IPS DF 19.7 (cell line): ENCODE measurements at regions not wholly inside any gene's neighbourhood (a gene's known extent, or its start where the extent isn't known, plus 50 kb on each side); places are given as distances from the start of the nearest gene placed in this dataset.
"Not testable (repeated sequence)": the region's sequence is repeated elsewhere in the genome, so short reads cannot be mapped to it uniquely, and the experiment has no call there.

Experiments used
- DNase-seq: peaks from one replicate; pipeline ENCODE4 v3.0.0-alpha.2; 2013; ENCODE audit warnings: low read depth, low spot score

DNA sequence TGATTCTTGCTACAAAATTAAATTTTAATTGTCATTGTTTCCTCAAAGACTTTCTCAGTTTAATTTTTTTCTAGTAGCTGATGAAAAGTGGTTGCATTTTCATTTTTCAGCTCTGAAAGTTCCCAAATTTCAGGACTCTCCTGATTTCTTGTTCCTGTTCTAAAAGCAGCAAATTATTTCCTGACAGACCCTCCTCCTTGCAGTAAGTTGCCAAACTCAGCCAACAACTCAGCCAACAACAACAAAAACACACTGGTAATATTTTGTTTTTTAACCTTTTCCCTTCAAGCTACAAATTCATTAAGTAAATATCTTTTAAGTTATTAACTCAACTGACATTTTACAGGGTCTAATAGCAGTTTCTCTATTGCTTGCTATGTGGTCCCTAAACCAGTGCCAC, 487.8 kb upstream of the NUDT12 start:
- no peak for DNase-seq

DNA sequence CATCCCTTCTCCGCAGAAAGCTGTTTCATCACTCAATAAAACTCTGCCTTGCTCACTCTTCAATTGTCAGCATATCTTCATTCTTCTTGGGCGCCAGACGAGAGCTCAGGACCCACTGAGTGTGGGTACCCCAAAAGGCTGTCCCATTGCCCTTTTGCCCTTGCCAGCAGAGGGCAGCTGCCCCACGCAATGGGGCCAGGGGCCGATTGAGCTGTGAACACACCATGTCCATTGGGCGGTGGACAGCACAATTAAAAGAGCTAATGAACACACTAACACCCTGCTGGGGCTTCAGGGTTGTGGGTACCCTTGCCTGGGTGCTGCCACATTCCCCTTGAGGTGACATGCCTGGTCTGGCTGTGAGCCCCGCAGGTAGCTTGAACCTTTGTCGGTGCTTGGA, 487.2 kb upstream of the NUDT12 start:
- no peak for DNase-seq

DNA sequence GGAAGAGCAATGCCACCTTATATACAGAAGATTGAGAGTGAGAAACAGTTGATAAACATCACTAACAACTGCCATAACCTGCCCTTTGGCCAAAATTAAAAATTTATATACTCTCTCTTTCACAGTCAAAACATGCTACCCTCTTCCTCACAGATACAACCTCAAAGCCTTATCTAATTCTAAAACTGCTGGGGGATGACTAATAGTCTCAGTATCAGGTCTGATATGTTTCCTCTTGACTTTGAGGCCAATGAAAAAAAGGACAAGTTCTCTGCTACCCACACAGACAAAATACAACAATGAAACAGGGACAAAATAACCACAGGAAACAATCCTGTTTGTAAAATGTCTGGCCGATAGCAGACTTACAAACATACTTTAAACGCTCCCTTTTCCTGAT, 485.6 kb upstream of the NUDT12 start:
- DNase-seq = no peak

DNA sequence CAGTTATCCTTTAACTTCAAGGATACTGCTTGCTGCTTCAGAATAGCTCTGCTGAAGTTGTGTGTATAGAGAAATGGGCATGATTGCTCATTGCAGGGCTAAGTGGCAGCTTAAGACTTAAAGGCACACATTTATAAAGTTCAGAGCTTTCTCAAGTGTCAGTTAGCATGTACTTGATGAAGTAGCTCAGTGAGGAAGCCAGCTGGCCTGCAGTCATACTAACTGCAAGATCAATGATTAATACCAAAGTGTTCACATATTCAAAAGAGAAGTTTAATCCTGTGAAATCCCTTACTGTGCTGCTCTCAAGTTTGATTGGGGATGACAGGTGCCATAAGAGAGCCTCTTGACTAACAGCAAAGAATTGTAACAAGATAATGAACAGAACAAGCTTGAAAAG, 483.4 kb upstream of the NUDT12 start:
- DNase-seq = no peak

DNA sequence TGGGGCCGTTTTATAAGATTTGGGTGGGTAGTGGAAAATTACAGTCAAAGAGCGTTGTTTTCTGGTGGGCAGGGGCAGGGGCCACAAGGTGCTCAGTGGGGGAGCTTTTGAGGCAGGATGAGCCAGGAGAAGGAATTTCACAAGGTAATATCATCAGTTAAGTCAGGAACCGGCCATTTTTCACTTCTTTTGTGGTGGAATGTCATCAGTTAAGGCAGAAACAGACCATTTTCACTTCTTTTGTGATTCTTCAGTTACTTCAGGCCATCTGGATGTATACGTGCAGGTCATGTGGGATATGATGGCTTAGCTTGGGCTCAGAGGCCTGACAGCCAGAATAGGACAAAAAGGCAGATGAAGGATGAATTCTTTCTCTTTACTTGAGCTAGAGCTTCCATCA, 477.3 kb upstream of the NUDT12 start:
- DNase-seq = not testable (repeated sequence)

DNA sequence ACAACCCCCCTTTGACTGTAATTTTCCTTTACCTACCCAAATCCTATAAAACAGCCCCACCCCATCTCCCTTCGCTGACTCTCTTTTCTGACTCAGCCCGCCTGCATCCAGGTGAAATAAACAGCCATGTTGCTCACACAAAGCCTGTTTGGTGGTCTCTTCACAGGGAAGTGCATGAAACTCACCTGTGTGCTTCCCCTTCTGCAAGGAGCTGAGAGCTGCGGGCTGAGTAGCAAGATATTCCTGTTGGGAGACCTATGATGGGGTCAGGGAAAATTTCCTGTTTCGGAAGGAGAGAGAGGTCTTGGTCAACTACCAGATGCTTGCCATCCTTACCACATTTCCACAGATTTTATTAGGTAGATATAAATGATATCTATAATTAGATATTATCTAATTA, 474.5 kb upstream of the NUDT12 start:
- DNase-seq = not testable (repeated sequence)

DNA sequence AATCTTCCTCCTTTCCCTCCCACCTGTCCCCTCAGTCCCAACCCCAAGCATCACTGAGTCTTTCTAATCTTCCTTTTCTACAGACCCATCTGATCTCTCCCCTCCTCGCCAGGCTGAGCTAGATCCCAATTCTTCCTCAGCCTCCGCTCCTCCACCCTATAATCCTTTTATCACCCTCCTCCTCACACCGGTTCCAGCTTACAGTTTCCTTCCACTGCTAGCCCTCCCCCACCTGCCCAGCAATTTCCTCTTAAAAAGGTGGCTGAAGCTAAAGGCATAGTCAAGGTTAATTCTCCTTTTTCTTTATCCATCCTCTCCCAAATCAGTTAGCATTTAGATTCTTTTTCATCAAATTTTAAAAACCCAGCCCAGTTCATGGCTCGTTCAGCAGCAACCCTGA, 470.6 kb upstream of the NUDT12 start:
- not testable (repeated sequence) for DNase-seq

DNA sequence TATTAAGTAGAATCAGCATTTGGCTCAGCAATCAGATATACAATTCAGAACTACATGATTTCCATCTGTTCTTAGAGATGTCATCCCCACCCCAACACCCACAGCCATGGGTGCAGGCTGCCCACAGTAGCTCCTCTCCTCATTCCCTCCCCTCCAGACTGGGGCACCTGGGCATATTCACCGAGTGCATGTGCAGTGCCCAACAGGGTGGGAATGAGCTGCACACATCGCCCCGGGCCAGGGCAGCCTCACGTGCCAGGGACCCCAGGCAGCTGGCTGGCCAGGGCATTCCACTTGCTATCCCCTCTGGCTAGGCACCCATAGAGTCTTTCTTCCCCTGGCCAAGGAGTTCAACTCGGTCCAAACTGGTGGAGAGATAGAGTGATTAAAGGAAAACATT, 461.9 kb upstream of the NUDT12 start:
- no peak for DNase-seq

DNA sequence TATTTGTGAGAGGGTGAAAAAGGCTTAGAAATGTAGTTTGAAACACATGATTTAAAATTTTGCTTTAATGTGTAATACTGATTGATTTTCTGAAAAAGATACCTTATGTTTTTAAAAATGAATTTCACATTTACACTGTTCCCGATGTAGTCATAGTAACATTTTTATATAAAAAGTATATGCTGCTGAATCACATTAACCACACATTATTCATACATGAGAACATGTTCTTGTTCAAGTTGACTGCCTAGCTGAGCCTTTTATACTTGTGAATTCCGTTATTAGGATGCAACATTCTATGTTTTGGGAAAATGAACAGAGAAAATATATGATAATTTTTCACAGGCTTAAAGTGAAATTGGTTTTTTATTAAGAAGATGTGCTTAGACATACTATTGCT, 461.1 kb upstream of the NUDT12 start:
- no peak for DNase-seq

DNA sequence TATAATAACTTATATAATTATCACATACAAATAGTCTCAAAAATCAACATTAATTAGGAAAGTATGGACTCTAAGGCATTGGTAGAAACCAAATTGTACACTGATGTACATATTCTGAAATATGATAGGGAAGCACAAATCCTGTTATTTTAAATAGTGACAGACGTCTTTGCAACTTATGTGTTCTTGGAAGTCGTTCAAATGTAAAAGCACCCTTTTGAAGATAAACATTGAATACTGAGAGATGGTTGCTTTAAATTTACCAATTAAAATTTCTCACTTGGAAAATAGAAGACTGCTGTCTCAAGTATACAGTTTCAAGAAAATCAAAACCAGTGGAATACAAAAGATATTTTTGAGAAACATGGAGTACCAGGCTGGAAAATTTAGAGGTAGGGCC, 457.4 kb upstream of the NUDT12 start:
- no peak for DNase-seq

DNA sequence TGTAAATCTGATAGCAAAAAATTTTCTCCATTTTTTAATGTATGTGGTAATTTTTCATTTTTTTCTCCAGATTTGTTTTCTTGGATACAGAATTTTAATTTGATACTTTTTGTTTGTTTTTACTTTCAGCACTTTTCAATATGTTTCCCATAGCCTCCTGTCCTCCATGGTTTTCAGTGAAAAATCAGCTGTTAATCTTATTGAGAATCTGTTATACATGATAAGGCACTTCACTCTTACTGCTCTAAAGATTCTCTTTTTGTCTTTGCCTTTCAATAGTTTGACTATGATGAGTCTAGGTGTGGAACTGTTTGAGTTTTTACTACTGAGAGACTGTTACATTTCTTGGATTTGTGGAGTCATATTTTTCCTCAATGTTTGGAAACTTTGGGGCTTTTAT, 455.7 kb upstream of the NUDT12 start:
- DNase-seq = no peak

DNA sequence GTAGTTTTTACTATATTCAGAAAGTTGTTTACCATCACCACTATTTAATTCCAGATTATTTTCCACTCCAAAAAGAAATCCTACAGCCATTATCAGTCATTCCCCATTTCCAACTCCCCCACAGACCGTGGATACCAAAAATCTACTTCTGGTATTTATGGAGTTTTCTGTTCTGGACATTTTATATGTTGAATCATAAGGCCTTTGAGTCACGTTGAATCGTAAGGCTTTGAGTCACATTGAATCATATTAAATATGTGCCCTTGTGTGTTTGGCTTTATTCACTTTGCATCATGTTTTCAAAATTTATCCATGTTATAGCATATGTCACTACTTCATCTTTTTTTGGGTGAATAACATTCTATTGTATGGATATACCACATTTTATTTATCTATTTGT, 454.1 kb upstream of the NUDT12 start:
- no peak for DNase-seq

DNA sequence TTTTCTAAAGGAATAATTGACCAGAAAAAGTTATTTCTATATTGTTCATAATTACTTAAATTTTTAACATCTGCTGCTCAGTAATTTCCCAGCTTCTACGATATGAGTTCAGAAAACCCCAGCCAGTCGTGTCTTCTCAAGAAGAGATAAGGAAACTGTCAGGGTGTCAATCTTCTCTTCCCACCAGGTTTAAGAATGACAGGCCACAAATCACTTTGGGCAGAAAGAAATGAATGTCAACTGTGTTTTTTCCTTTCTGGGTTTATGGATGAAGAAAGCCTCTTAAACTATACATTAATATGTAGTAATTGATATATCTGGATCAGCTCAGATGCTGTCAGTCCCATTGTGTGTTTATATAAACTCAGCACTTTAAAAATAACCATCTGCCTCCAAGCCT, 453.2 kb upstream of the NUDT12 start:
- no peak for DNase-seq

DNA sequence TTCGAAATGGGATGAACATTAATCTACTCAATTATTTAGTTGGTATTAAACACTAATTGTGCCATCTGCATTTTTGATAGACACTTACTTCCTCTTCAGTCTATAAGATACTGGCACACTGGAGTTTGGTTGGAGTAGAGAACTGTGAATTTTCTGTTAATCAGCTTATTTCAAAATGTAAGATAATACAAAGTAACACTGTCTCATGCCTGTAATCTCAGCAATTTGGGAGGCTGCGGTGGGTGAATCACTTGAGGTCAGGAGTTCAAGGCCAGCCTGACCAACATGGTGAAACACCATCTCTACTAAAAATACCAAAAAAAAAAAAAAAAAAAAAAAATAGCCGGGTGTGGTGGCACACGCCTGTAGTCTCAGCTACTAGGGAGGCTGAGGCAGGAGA, 440.2 kb upstream of the NUDT12 start:
- not testable (repeated sequence) for DNase-seq

DNA sequence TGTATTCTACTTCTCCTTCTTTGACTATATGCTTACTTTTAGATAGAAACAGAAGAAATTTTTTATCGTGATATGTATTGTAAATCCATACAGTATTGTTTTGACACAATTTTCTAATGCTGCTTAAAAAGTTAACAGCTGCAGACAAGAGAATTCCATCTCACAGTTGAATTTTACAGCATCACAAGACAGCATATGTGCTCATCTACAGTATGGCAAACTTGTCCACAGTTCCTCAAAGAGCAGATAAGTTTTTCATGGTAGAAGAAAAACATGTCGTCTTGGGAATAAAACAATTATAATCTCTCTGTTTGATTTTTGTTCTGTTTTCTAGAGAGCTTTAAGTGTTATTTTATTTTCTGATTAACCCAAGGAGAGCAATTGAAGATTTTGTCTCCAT, 438.5 kb upstream of the NUDT12 start:
- DNase-seq = no peak

DNA sequence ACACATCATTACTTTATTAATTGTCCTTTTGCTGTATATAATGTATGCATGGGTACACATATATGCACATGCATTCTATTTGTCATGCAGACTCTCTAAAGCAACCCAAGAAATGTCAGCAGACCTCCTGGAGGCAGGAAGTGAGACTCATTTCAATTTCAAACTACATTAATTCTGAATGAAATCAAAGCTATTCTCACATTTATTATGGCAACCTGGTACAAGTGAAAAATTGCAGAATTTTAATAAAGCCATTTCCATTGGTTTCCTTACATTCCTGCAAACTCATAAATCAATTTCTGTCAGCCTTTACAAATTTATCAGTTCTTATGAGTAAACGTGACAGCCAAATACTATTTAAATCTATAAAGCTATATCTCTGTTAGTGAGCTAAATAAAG, 430.4 kb upstream of the NUDT12 start:
- DNase-seq = no peak

DNA sequence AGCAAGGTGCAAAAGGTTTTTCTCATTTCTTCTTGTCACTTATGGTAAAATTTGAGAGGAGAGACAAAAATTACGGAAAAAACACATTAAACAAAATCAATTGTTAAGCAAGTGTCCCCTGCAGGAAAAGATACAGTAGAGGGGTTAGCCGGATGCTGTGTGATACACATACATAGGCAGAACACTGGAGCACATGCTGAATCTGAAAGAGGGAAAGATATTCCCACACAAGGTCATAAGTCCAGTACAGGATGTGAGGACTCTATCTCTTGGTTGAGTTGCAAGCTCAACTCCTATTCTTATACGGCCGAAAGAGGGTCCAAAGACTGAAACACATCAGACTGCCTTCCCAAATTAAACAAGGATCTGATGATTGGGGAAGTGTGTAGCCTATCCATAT, 427.5 kb upstream of the NUDT12 start:
- no peak for DNase-seq

DNA sequence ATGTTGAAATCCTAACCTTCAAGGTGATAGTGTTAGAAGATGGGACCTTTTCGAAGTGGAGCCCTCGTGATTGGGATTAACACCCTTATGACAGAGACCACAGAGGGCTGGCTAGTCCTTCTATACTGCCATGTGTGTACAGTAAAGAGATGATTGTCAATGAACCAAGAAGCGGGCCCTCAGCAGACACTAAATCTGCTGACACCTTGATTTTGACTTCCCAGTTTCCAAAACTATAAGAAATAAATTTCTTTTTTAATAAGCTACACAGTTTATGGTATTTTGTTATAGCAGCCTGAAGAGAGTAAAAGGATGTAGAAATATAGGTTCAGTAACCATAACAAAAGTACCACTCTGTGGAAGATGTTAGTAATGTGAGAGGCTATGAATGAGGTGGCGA, 419.0 kb upstream of the NUDT12 start:
- no peak for DNase-seq

DNA sequence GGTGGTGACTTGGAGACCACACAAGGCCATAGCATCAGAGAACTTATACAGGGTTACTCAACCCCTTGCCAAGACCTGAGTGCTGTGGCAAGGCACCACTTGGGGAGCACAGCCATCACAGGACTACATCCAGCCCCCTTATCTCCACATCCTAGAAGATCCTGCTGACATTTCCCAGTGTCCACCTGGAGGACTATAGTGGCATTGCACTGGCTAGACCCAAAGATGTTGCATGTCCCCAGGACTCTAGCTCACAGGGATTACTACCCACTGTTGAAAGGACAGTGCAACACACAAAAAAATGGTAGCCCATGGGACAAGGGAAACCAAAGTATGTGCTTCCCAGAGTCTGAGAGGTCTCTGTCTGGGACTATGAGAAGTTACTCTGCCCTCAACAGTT, 411.1 kb upstream of the NUDT12 start:
- DNase-seq = no peak

DNA sequence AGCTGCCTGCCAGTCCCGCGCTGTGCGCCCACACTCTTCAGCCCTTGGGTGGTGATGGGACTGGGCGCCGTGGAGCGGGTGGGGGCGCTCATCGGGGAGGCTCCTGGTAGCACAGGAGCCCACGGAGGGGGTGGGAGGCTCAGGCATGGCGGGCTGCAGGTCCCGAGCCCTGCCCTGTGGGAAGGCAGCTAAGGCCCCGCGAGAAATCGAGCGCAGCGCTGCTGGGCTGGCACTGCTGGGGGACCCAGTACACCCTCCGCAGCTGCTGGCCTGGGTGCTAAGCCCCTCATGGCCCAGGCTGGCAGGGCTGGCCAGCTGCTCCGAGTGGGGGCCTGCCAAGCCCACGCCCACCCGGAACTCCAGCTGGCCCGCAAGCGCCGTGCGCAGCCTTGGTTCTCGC, 403.7 kb upstream of the NUDT12 start:
- DNase-seq = not testable (repeated sequence)

DNA sequence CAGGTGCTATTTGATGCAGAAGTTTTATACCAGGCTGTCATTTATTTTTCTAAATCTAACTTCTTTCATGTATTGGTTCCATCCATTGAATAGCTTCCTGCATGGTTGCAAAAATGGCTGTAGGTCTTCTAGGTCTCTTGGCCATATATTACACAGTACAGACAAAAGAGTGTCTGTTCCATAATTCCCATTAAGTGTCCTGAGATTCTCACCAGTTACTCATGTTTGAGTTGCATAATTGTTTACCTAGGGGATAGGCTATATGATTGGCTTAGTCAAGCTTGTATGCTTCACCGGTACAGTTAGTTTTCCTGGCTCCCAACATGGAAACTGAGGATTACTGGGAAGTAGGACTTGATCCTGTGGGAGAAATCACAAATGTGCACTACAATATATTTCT, 399.4 kb upstream of the NUDT12 start:
- DNase-seq = no peak

DNA sequence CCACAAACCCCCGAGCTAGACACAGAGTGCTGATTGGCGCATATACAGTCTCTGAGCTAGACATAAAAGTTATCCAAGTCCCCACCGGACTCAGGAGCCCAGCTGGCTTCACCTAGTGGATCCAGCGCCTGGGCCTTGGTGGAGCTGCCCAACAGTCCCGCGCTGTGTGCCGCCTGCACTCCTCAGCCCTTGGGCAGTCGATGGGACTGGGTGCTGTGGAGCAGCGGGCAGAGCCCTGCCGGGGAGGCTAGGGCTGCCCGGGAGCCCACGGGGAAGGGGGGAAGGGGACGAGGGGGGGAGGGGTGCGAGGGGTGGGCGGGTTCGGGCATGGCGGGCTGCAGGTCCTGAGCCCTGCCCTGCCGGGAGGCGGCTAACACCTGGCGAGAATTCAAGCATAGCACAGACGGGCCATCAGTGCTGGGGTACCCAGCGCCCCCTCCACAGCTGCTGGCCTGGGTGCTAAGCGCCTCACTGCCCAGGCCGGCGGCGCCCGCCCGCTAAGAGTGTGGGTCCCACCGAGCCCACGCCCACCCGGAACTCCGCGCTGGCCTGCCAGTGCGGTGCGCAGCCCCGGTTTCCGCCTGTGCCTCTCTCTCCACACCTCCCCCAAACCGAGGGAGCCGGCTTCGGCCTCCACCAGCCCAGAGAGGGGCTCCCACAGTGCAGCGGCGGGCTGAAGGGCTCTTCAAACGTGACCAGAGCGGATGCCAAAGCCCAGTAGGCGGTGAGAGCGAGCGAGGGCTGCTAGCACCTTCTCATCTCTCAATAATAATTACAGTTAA, 391.2 kb upstream of the NUDT12 start:
- no peak for DNase-seq

DNA sequence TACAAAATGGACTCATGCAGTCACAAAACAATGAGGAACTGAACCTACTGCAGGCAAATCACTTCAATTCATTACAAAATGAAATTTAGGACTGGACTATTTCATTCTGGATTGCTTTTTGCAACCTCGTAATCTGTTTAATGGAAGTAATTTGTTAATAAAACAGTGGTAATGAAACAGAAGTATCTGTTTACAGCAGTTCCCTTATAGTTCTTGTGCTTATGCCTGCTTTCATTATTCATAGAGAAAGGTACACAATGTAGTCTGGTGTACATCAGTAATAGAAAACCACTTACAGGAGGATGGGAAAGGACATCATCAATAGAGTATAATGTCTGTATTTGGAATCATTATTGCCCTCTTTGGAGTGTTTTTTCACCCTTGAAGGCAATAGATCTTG, 389.2 kb upstream of the NUDT12 start:
- DNase-seq = no peak

DNA sequence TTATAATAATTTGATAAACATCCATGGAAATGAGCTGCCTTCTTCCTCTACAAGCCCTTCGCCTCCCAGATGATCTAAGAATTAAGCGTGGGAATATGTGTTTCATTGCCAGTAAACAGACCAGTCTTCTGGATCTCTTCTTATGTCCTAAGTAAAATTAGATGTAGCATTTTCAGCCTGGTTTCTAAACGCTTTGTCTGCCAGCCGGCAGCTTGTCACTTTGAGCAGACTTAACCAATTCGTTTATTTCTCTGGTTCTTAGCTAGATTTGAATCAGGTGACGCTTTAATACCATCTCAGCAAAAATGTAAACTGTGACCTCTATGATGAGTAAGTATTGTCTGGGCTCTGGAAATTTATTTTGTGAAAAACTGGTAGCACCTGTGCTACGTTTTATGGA, 380.6 kb upstream of the NUDT12 start:
- no peak for DNase-seq
